Activated T-cell treated with anti-CD3 and anti-CD28 coated beads, Interleukin-2, amount 50 U/mL, for 24 hours (primary cell): ENCODE measurements at regions not wholly inside any gene's neighbourhood (a gene's known extent, or its start where the extent isn't known, plus 50 kb on each side); places are given as distances from the start of the nearest gene placed in this dataset.

ENCODE experiments used
- DNase-seq: peaks from one replicate; pipeline ENCODE4 v3.0.0-alpha.2; 2020
- H3K27ac Mint-ChIP-seq: 2 replicates; pipeline ENCODE4 v1.8.0; 2020; ENCODE audit warnings: mild to moderate bottlenecking, mixed read lengths
- H3K27me3 Mint-ChIP-seq: 2 replicates; pipeline ENCODE4 v1.8.0; 2020; ENCODE audit warnings: mixed read lengths
- H3K36me3 Mint-ChIP-seq: 2 replicates; pipeline ENCODE4 v1.8.0; 2020; ENCODE audit warnings: low read depth, mixed read lengths
- H3K4me1 Mint-ChIP-seq: 2 replicates; pipeline ENCODE4 v1.8.0; 2020; ENCODE audit warnings: low read depth, mixed read lengths
- H3K4me3 Mint-ChIP-seq: 2 replicates; pipeline ENCODE4 v1.8.0; 2020; ENCODE audit warnings: mild to moderate bottlenecking, moderate library complexity, mixed read lengths
- H3K9me3 Mint-ChIP-seq: 2 replicates; pipeline ENCODE4 v1.8.0; 2020; ENCODE audit warnings: mixed read lengths

DNA sequence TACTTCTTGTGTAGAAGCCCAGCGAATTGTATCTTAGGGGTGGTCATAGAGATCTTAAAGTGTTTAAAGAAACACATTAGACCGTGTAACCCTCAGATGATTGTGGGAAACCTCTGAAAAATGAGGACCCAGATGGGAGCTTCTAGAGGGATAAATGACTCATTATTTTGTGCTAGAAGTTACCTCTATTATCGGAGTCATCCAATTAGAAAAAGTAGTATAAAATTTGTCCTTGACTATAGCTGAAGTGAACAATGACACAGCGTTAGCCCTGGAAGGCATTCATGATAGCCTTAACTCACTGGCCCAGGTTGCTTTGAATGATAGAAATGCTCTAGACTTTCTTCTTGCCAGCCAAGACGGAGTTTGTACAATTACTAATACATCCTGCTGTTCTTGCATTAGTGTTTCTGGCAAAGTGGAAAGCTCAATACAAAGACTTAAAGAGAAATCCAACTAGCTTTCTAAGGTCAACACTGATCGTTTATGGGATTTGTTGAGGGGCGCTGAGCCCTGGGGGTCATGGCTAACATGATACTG lies 178.9 kb upstream of the VEGFC start:
- Mint-ChIP-seq H3K27me3 (no peaks in the 10 kb centered on the region), H3K9me3 (no peaks in the 10 kb centered on the region), H3K4me1 (no peaks in the 10 kb centered on the region), H3K36me3 (no peaks in the 10 kb centered on the region), H3K4me3 (no peak overlapping the region), H3K27ac (no peak overlapping the region)
- no peak for DNase-seq

- H3K4me3 Mint-ChIP-seq: no peak overlapping the region
- no peaks in the 10 kb centered on the region for H3K27me3 Mint-ChIP-seq
- no peaks in the 10 kb centered on the region for H3K36me3 Mint-ChIP-seq
- no peaks in the 10 kb centered on the region for H3K4me1 Mint-ChIP-seq
- DNase-seq: no peak
- no peaks in the 10 kb centered on the region for H3K9me3 Mint-ChIP-seq
- no peak overlapping the region for H3K27ac Mint-ChIP-seq
Observed at GRCh38 chr4:176979416-176979815, 186.7 kb upstream of the VEGFC start.

- Mint-ChIP-seq H3K27me3 (no peaks in the 10 kb centered on the region), H3K4me1 (no peaks in the 10 kb centered on the region), H3K36me3 (no peaks in the 10 kb centered on the region), H3K9me3 (no peaks in the 10 kb centered on the region), H3K4me3 (no peak overlapping the region), H3K27ac (no peak overlapping the region)
- DNase-seq: no peak
Observed at GRCh38 chr4:176981074-176981473, 188.4 kb upstream of the VEGFC start.

DNA sequence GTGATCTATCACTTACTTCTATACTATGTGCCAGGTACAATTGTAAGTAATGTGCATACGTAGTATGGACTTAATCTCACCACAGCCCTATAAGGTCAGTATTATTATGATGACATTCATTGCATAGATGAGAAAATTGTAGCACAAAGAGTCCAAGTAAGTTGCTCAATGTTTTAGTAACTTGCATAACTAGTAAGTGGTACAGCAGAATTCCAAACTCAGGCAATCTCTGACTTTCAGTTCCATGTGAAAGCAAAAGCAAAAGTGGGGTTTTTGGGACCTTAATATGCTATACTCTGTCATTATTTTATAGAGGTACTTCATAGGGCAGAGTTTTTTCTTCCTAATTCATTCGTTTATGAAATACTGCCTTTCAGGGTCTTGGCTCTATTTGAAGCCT lies 188.8 kb upstream of the VEGFC start:
- no peak for DNase-seq
- H3K27ac Mint-ChIP-seq: no peak overlapping the region

DNA sequence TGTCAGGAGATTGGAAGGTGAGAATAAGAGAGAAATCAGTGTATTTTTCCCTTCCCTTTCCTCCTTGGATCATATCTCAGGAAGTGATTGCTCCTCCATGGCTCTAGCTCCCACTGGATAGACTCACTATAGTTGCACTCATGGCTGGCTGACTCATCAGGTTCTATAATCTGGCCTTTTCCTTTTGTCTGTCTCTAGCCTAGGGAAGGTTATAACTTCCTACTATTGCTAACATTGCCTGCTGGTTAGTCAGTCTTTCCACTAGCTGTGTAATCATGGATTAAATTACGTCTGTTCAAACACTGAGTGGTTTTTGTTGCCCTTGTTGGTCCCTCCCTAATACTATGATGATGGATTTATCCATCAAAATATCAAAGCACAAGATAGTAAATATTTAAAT lies 195.5 kb upstream of the VEGFC start:
- DNase-seq: no peak
- Mint-ChIP-seq H3K4me3 (no peak overlapping the region), H3K27me3 (no peaks in the 10 kb centered on the region), H3K36me3 (no peaks in the 10 kb centered on the region), H3K9me3 (peaks cover 4% of the 10 kb centered on the region), H3K4me1 (no peaks in the 10 kb centered on the region), H3K27ac (no peak overlapping the region)

More for the DNA sequence above, 188.8 kb upstream of the VEGFC start:
- H3K36me3 Mint-ChIP-seq: no peaks in the 10 kb centered on the region
- no peak overlapping the region for H3K4me3 Mint-ChIP-seq
- peaks cover 3% of the 10 kb centered on the region for H3K9me3 Mint-ChIP-seq
- H3K27me3 Mint-ChIP-seq: no peaks in the 10 kb centered on the region
- H3K4me1 Mint-ChIP-seq: no peaks in the 10 kb centered on the region

DNA sequence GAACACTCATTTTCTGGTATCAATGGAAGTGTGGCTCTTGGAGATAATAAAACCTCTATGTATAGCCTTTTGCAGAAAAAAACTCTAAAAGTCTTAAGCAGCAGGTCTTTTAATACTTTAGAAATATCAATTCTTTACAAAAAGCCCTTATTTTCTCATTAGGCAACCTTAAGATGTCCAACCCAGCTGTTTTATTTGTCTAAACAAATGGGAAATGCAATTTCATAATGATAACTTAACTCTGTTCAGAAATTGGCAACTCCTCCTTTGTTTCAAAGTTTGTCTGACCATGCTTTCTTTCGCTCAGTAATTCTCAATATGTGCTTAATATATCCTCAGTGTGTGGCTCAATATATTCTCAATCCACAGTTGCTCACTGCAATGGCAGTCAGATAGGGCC lies 196.5 kb upstream of the VEGFC start:
- Mint-ChIP-seq H3K36me3 (no peaks in the 10 kb centered on the region), H3K4me3 (no peak overlapping the region)
- no peak for DNase-seq

DNA sequence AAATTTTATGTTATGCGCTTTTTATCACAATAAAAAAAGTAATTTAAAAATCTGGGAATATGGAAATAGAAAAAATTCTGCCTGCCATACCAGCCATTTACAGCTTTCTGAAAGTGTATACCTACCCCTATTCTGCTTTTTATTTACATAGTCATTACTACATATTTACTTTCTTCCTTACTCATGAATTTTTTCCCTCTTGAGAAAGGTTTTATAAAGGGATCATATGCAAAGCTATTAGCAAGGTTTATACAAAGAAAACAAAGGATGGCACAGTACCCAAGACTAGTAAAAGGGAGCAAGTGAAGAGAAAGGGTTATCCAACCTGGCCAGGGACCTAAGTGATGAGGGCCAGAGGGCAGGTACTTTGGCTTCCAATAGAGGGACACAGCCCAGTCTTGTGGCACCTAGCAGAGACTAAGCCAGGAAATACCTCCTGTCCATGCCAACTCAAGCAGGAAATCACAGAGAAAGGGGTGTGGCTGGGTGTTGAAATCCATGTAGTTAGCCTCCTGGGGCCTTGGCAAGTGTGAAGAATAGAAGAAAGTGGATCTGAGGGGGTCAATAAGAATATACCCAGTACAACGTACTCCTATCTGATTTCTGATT lies 207.3 kb upstream of the VEGFC start:
- H3K9me3 Mint-ChIP-seq: peaks cover 2% of the 10 kb centered on the region
- no peak overlapping the region for H3K4me3 Mint-ChIP-seq
- no peak overlapping the region for H3K27ac Mint-ChIP-seq
- H3K36me3 Mint-ChIP-seq: no peaks in the 10 kb centered on the region
- H3K27me3 Mint-ChIP-seq: no peaks in the 10 kb centered on the region
- DNase-seq: no peak
- H3K4me1 Mint-ChIP-seq: no peaks in the 10 kb centered on the region

More for the DNA sequence above, 196.5 kb upstream of the VEGFC start:
- Mint-ChIP-seq H3K9me3 (peaks cover 7% of the 10 kb centered on the region), H3K27me3 (no peaks in the 10 kb centered on the region), H3K4me1 (no peaks in the 10 kb centered on the region), H3K27ac (no peak overlapping the region)

DNA sequence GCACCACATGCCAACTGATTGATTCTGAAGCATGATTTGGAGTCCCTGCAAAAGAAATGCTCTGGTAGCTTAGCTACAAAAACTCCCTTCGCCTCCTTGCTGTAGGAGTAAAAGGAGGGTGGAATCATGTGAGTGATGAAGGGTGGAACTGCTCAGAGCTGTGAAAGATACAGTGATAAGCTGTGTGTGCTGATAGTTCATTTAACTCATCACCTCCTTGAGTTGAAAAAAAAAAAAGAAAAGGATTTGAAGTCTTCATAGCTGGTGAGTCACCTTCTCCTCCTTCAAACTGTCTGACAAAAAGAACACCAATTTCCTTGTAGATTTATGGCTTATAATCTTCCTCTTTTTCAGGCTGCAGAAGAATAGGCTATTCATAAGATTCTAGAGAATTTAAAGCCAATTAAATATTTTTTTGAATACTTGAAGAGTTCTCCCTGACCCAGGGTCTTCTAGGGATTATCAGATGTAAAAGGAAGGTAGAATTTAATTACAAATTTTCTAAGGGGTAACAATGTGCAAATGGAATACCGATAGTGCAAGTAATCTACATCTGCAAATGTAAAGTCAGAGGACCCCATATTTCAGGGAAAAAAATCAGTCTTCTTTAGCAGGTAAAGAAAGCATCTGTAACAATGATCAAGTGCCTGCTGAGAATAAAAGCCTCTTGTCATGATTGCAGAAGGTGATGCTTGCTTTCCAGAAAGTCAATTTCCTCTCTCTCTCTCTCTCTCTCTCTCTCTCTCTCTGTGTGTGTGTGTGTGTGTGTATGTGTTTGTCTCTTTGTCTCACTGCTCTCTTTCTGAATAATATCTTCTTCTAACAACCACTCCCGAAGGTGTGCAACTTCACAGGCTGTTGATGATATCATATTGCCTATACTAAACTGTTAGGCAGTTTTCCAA lies 208.8 kb upstream of the VEGFC start:
- Mint-ChIP-seq H3K36me3 (no peaks in the 10 kb centered on the region), H3K4me3 (no peak overlapping the region), H3K27me3 (no peaks in the 10 kb centered on the region), H3K9me3 (peaks cover 4% of the 10 kb centered on the region), H3K4me1 (no peaks in the 10 kb centered on the region), H3K27ac (no peak overlapping the region)
- no peak for DNase-seq

GRCh38 chr4:177005674-177006230 lies 213.0 kb upstream of the VEGFC start:
- H3K4me1 Mint-ChIP-seq: no peaks in the 10 kb centered on the region
- DNase-seq: no peak

GRCh38 chr4:177006331-177006730 lies 213.6 kb upstream of the VEGFC start:
- Mint-ChIP-seq H3K36me3 (no peaks in the 10 kb centered on the region), H3K4me3 (no peak overlapping the region), H3K27me3 (no peaks in the 10 kb centered on the region), H3K27ac (no peak overlapping the region), H3K4me1 (no peaks in the 10 kb centered on the region), H3K9me3 (peaks cover 4% of the 10 kb centered on the region)
- no peak for DNase-seq

More at GRCh38 chr4:177005674-177006230, 213.0 kb upstream of the VEGFC start:
- H3K27ac Mint-ChIP-seq: no peak overlapping the region
- H3K4me3 Mint-ChIP-seq: no peak overlapping the region
- H3K9me3 Mint-ChIP-seq: peaks cover 4% of the 10 kb centered on the region
- no peaks in the 10 kb centered on the region for H3K27me3 Mint-ChIP-seq
- H3K36me3 Mint-ChIP-seq: no peaks in the 10 kb centered on the region

DNA sequence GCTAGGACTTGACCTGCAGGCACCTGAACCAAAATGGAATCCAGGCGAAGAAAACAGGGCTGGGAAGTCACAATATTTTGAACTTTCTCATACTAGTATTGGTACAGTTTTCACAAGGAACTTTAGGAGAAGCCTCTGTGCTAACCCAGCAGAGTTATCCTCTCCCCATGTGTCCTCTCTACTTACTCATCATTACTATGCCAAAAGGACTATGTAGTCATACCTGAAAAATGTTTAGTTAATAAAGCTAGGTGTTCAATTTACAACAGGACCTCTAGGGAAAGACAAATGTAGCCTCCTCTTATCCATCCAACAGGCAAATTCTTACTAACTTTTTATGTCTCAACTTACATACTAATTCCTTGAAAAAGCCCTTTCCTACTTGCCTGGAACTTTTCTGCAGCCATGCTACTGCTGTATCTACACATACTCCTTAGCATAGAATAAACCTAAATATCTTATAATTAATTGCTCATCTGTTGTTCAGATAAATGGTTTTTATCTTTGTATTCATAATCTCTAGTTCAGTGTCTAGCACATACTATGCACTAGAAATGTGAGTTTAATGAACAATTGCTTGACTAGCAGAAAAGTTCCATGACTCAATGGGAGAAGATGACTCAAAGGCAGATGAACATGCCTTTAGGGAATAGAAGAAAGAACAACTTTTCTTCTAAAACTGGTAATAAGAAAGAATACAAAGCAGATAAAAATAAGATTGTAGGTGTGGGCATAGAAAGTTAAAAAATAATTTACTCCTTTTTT lies 215.5 kb upstream of the VEGFC start:
- Mint-ChIP-seq H3K27ac (no peak overlapping the region), H3K9me3 (peaks cover 8% of the 10 kb centered on the region), H3K27me3 (no peaks in the 10 kb centered on the region), H3K4me3 (no peak overlapping the region), H3K4me1 (no peaks in the 10 kb centered on the region), H3K36me3 (no peaks in the 10 kb centered on the region)
- DNase-seq: no peak

DNA sequence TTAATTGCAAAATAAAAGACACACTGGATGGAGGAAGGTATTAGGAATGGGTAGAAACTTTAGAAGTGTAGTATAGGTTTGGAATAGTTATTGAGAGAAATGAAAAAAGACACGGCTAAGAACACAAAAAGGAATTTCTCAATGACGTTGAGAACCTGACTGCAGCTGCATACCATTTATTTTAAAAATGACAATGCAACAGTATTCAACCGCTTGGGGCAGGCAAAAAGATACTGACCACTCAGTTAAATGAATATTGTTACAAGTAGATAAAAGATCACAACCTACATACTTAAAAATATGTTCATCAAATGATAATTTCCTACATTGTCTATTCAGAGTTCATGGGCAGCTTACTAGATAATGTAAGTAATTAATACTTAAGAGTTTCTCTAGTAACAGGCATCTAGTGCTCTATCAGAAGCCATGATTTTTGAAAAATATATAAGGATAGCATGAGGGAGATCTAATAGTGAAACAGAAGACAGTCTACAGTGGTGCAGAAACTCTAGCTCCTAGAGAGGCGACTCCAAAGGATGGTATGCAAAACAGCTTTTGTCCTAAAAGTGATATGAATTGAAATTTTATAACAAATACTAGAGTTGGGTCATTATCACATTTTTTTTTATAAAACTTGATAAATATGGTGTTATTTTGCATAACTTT lies 216.2 kb upstream of the VEGFC start:
- Mint-ChIP-seq H3K4me3 (no peak overlapping the region), H3K36me3 (no peaks in the 10 kb centered on the region), H3K9me3 (peaks cover 12% of the 10 kb centered on the region), H3K27me3 (no peaks in the 10 kb centered on the region), H3K4me1 (no peaks in the 10 kb centered on the region), H3K27ac (no peak overlapping the region)
- no peak for DNase-seq

GRCh38 chr4:177010418-177010817 lies 217.7 kb upstream of the VEGFC start:
- H3K27me3 Mint-ChIP-seq: no peaks in the 10 kb centered on the region
- no peaks in the 10 kb centered on the region for H3K4me1 Mint-ChIP-seq
- H3K4me3 Mint-ChIP-seq: no peak overlapping the region
- no peak overlapping the region for H3K27ac Mint-ChIP-seq
- H3K36me3 Mint-ChIP-seq: no peaks in the 10 kb centered on the region
- DNase-seq: no peak
- H3K9me3 Mint-ChIP-seq: peaks cover 11% of the 10 kb centered on the region
